VCaP (cell line): ENCODE measurements at regions not wholly inside any gene's neighbourhood (a gene's known extent, or its start where the extent isn't known, plus 50 kb on each side); places are given as distances from the start of the nearest gene placed in this dataset.

Source experiments
- H3K27ac ChIP-seq: fragments of 450-650 bp; 2 replicates; pipeline ENCODE4 v1.5.1; 2017
- CTCF ChIP-seq: fragments of 450-650 bp; conservative IDR thresholded peaks from 2 replicates; pipeline ENCODE4 v1.5.1; 2017; ENCODE audit warnings: mild to moderate bottlenecking, moderate library complexity

GRCh38 chr5:118060833-118061232, 927.5 kb downstream of the DTWD2 start:
- no peak overlapping the region for H3K27ac ChIP-seq
- TF ChIP-seq CTCF, result no peak

GRCh38 chr5:118052503-118052902, 935.8 kb downstream of the DTWD2 start:
- TF ChIP-seq CTCF, result no peak
- no peak overlapping the region for H3K27ac ChIP-seq

- TF ChIP-seq CTCF, result no peak
- H3K27ac ChIP-seq, result no peak overlapping the region
These were observed 944.2 kb downstream of the DTWD2 start for GRCh38 chr5:118044169-118044568.

GRCh38 chr5:118043531-118043930, 944.8 kb downstream of the DTWD2 start:
- no peak for TF ChIP-seq CTCF
- H3K27ac ChIP-seq, result peak overlapping the region; percentile 25

- no peak overlapping the region for H3K27ac ChIP-seq
- TF ChIP-seq CTCF, result peak; percentile 62
These were observed 946.3 kb downstream of the DTWD2 start for GRCh38 chr5:118042076-118042475.

GRCh38 chr5:118040496-118040895, 947.9 kb downstream of the DTWD2 start:
- no peak for TF ChIP-seq CTCF
- H3K27ac ChIP-seq, result no peak overlapping the region

- H3K27ac ChIP-seq, result no peak overlapping the region
- no peak for TF ChIP-seq CTCF
These were observed 954.5 kb downstream of the DTWD2 start for GRCh38 chr5:118033686-118034338.
